ENCODE measurements at regions not wholly inside any gene's neighbourhood (a gene's known extent, or its start where the extent isn't known, plus 50 kb on each side); places are given as distances from the start of the nearest gene placed in this dataset.

GRCh38 chr18:40402052-40402451 is 1553.0 kb upstream of the PIK3C3 start:
- Histone ChIP-seq H3K36me3 (ENCODE audit: insufficient read depth, low read length) (no peaks in the 10 kb centered on the region), H3K4me1 (ENCODE audit: insufficient read depth, low read length) (no peaks in the 10 kb centered on the region), H3K9me3 (ENCODE audit: low read length) (no peaks in the 10 kb centered on the region), H3K27ac (ENCODE audit: low read depth, low read length) (no peak overlapping the region), H3K27me3 (ENCODE audit: insufficient read depth, low read length, poor library complexity, severe bottlenecking) (no peaks in the 10 kb centered on the region), H3K4me3 (ENCODE audit: low read length) (no peak overlapping the region)
- Mint-ChIP-seq H3K27ac (no peak overlapping the region), H3K9me3 (peaks cover 5 to 33% (median 6%) of the 10 kb centered on the region in 5 donors), H3K4me1 (no peaks in the 10 kb centered on the region), H3K27me3 (no peaks in the 10 kb centered on the region), H3K36me3 (no peaks in the 10 kb centered on the region), H3K4me3 (no peak overlapping the region)
- no peak for DNase-seq
- CTCF ChIA-PET, result no interaction called here
- POLR2A ChIA-PET, result no interaction called here

GRCh38 chr18:40388121-40388520 is 1566.9 kb upstream of the PIK3C3 start:
- Mint-ChIP-seq H3K4me3 (no peak overlapping the region), H3K36me3 (no peaks in the 10 kb centered on the region), H3K27ac (no peak overlapping the region), H3K27me3 (no peaks in the 10 kb centered on the region), H3K9me3 (peaks cover 5 to 24% (median 14%) of the 10 kb centered on the region in 5 donors), H3K4me1 (no peaks in the 10 kb centered on the region)
- ChIA-PET CTCF (no interaction called here), POLR2A (no interaction called here)
- H3K4me3 ChIP-seq (ENCODE audit: low read length), result no peak overlapping the region
- no peak overlapping the region for H3K27ac ChIP-seq (ENCODE audit: low read depth, low read length)
- no peaks in the 10 kb centered on the region for H3K4me1 ChIP-seq (ENCODE audit: insufficient read depth, low read length)
- DNase-seq, result no peak
- H3K27me3 ChIP-seq (ENCODE audit: insufficient read depth, low read length, poor library complexity, severe bottlenecking), result no peaks in the 10 kb centered on the region
- H3K9me3 ChIP-seq (ENCODE audit: low read length), result no peaks in the 10 kb centered on the region
- H3K36me3 ChIP-seq (ENCODE audit: insufficient read depth, low read length), result no peaks in the 10 kb centered on the region

GRCh38 chr18:40387130-40387787 is 1567.8 kb upstream of the PIK3C3 start:
- Mint-ChIP-seq H3K4me1 (no peaks in the 10 kb centered on the region), H3K36me3 (no peaks in the 10 kb centered on the region), H3K27ac (no peak overlapping the region), H3K4me3 (no peak overlapping the region), H3K27me3 (no peaks in the 10 kb centered on the region), H3K9me3 (peaks cover 5 to 21% (median 18%) of the 10 kb centered on the region in 5 donors)
- Histone ChIP-seq H3K4me3 (ENCODE audit: low read length) (no peak overlapping the region), H3K27me3 (ENCODE audit: insufficient read depth, low read length, poor library complexity, severe bottlenecking) (no peaks in the 10 kb centered on the region), H3K36me3 (ENCODE audit: insufficient read depth, low read length) (no peaks in the 10 kb centered on the region), H3K27ac (ENCODE audit: low read depth, low read length) (no peak overlapping the region), H3K4me1 (ENCODE audit: insufficient read depth, low read length) (no peaks in the 10 kb centered on the region), H3K9me3 (ENCODE audit: low read length) (no peaks in the 10 kb centered on the region)
- DNase-seq, result no peak
- ChIA-PET CTCF (no interaction called here), POLR2A (no interaction called here)

GRCh38 chr18:40382197-40382596 is 1572.8 kb upstream of the PIK3C3 start:
- ChIA-PET CTCF (no interaction called here), POLR2A (no interaction called here)
- Mint-ChIP-seq H3K36me3 (no peaks in the 10 kb centered on the region), H3K4me3 (no peak overlapping the region), H3K4me1 (no peaks in the 10 kb centered on the region), H3K9me3 (peaks cover 4 to 21% (median 10%) of the 10 kb centered on the region in 5 donors), H3K27ac (no peak overlapping the region), H3K27me3 (no peaks in the 10 kb centered on the region)
- Histone ChIP-seq H3K4me1 (ENCODE audit: insufficient read depth, low read length) (no peaks in the 10 kb centered on the region), H3K36me3 (ENCODE audit: insufficient read depth, low read length) (no peaks in the 10 kb centered on the region), H3K27me3 (ENCODE audit: insufficient read depth, low read length, poor library complexity, severe bottlenecking) (no peaks in the 10 kb centered on the region), H3K4me3 (ENCODE audit: low read length) (no peak overlapping the region), H3K9me3 (ENCODE audit: low read length) (no peaks in the 10 kb centered on the region), H3K27ac (ENCODE audit: low read depth, low read length) (no peak overlapping the region)
- DNase-seq, result no peak

- no peak for DNase-seq
- H3K4me3 Mint-ChIP-seq, result no peak overlapping the region
- Histone ChIP-seq H3K36me3 (ENCODE audit: insufficient read depth, low read length) (no peaks in the 10 kb centered on the region), H3K27me3 (ENCODE audit: insufficient read depth, low read length, poor library complexity, severe bottlenecking) (no peaks in the 10 kb centered on the region), H3K4me1 (ENCODE audit: insufficient read depth, low read length) (no peaks in the 10 kb centered on the region), H3K4me3 (ENCODE audit: low read length) (no peak overlapping the region), H3K27ac (ENCODE audit: low read depth, low read length) (no peak overlapping the region), H3K9me3 (ENCODE audit: low read length) (no peaks in the 10 kb centered on the region)
- H3K36me3 Mint-ChIP-seq, result no peaks in the 10 kb centered on the region
- H3K27ac Mint-ChIP-seq, result no peak overlapping the region
- no peaks in the 10 kb centered on the region for H3K4me1 Mint-ChIP-seq
- H3K9me3 Mint-ChIP-seq, result peaks cover 4 to 23% (median 11%) of the 10 kb centered on the region in 5 donors
- ChIA-PET POLR2A (no interaction called here), CTCF (no interaction called here)
- no peaks in the 10 kb centered on the region for H3K27me3 Mint-ChIP-seq
Observed at GRCh38 chr18:40380686-40381439, 1574.2 kb upstream of the PIK3C3 start.

- H3K4me3 Mint-ChIP-seq, result no peak overlapping the region
Observed at GRCh38 chr18:40375837-40376236, 1579.2 kb upstream of the PIK3C3 start.

GRCh38 chr18:40371673-40372072 is 1583.4 kb upstream of the PIK3C3 start:
- ChIA-PET POLR2A (no interaction called here), CTCF (no interaction called here)
- H3K9me3 ChIP-seq (ENCODE audit: low read length), result no peaks in the 10 kb centered on the region
- no peak for DNase-seq
- Mint-ChIP-seq H3K4me1 (no peaks in the 10 kb centered on the region), H3K27me3 (no peaks in the 10 kb centered on the region), H3K4me3 (no peak overlapping the region), H3K9me3 (peaks cover 6 to 28% (median 19%) of the 10 kb centered on the region in 5 donors), H3K36me3 (no peaks in the 10 kb centered on the region), H3K27ac (no peak overlapping the region)
- H3K27ac ChIP-seq (ENCODE audit: low read depth, low read length), result no peak overlapping the region
- H3K4me3 ChIP-seq (ENCODE audit: low read length), result no peak overlapping the region
- H3K36me3 ChIP-seq (ENCODE audit: insufficient read depth, low read length), result no peaks in the 10 kb centered on the region
- no peaks in the 10 kb centered on the region for H3K4me1 ChIP-seq (ENCODE audit: insufficient read depth, low read length)
- H3K27me3 ChIP-seq (ENCODE audit: insufficient read depth, low read length, poor library complexity, severe bottlenecking), result no peaks in the 10 kb centered on the region

More at GRCh38 chr18:40375837-40376236, 1579.2 kb upstream of the PIK3C3 start:
- H3K4me1 Mint-ChIP-seq, result no peaks in the 10 kb centered on the region
- H3K36me3 Mint-ChIP-seq, result no peaks in the 10 kb centered on the region
- Histone ChIP-seq H3K4me3 (ENCODE audit: low read length) (no peak overlapping the region), H3K36me3 (ENCODE audit: insufficient read depth, low read length) (no peaks in the 10 kb centered on the region), H3K4me1 (ENCODE audit: insufficient read depth, low read length) (no peaks in the 10 kb centered on the region), H3K27ac (ENCODE audit: low read depth, low read length) (no peak overlapping the region), H3K9me3 (ENCODE audit: low read length) (no peaks in the 10 kb centered on the region), H3K27me3 (ENCODE audit: insufficient read depth, low read length, poor library complexity, severe bottlenecking) (no peaks in the 10 kb centered on the region)
- H3K9me3 Mint-ChIP-seq, result peaks cover 7 to 35% (median 13%) of the 10 kb centered on the region in 5 donors
- CTCF ChIA-PET, result no interaction called here
- H3K27me3 Mint-ChIP-seq, result no peaks in the 10 kb centered on the region
- POLR2A ChIA-PET, result no interaction called here
- no peak for DNase-seq
- no peak overlapping the region for H3K27ac Mint-ChIP-seq

GRCh38 chr18:40367576-40367975 is 1587.5 kb upstream of the PIK3C3 start:
- DNase-seq, result no peak
- Mint-ChIP-seq H3K4me3 (no peak overlapping the region), H3K9me3 (peaks cover 5 to 30% (median 18%) of the 10 kb centered on the region in 5 donors), H3K27ac (no peak overlapping the region), H3K36me3 (no peaks in the 10 kb centered on the region), H3K27me3 (no peaks in the 10 kb centered on the region), H3K4me1 (no peaks in the 10 kb centered on the region)
- Histone ChIP-seq H3K4me1 (ENCODE audit: insufficient read depth, low read length) (no peaks in the 10 kb centered on the region), H3K36me3 (ENCODE audit: insufficient read depth, low read length) (no peaks in the 10 kb centered on the region), H3K27me3 (ENCODE audit: insufficient read depth, low read length, poor library complexity, severe bottlenecking) (no peaks in the 10 kb centered on the region), H3K9me3 (ENCODE audit: low read length) (no peaks in the 10 kb centered on the region), H3K4me3 (ENCODE audit: low read length) (no peak overlapping the region), H3K27ac (ENCODE audit: low read depth, low read length) (no peak overlapping the region)
- ChIA-PET CTCF (no interaction called here), POLR2A (no interaction called here)

Data from CD8-positive, alpha-beta memory T cell (primary cell).